ENCODE measurements at regions not wholly inside any gene's neighbourhood (a gene's known extent, or its start where the extent isn't known, plus 50 kb on each side); places are given as distances from the start of the nearest gene placed in this dataset.

- DNase-seq (ENCODE audit: low spot score) (no peak), FAIRE-seq (no peak)
Observed at GRCh38 chr2:152881527-152881926, 163.1 kb downstream of the ARL6IP6 start.

- no peak for DNase-seq (ENCODE audit: low spot score)
- no peak for FAIRE-seq
Observed at GRCh38 chr2:152879275-152879674, 160.9 kb downstream of the ARL6IP6 start.

DNA sequence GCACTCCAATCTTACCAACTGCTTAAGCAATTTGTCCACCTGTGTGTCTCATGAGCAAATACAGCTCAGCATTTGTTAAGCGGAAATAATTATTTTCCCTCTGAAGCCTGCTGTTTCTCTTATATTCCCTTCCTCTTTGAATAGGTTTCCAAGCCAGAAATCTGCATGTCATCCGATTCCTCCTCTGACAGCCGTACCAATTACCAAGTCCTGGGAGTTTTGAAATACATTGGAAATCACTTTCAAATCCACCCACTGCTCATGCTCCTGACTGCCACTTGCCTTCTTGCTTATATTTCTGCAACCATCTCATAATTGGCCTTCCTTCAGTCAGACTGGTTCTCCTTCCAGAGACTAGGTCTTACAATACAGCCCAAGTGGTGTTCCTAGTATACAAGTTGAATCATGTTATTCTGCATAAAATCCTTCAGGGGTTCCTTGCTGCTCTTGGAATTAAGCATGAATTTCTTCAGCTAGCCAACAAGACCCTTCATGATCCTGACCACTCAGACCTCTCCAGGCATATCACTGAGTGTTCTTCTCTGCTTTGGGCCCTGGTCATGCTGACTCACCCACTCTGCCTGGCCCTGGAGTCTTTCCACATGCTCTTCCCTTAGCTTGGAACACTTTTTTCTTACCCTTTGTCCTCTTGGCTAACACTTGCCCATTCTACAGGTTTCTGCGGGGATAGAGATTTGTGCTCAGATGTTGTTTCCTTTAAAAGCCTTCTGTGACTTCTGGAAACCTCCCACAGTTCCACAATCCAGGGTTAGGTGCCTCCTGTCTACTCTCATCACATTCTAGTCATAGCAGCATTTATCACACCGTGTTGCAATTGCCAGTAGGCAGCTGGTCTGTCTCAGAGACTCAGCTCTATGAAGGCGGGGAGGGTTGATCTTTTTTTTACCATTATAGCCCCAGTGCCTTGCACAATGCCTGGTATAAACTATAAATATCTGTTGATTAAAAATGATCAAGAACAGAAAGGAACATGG lies 157.6 kb downstream of the ARL6IP6 start:
- DNase-seq (ENCODE audit: low spot score) = no peak
- FAIRE-seq = no peak

DNA sequence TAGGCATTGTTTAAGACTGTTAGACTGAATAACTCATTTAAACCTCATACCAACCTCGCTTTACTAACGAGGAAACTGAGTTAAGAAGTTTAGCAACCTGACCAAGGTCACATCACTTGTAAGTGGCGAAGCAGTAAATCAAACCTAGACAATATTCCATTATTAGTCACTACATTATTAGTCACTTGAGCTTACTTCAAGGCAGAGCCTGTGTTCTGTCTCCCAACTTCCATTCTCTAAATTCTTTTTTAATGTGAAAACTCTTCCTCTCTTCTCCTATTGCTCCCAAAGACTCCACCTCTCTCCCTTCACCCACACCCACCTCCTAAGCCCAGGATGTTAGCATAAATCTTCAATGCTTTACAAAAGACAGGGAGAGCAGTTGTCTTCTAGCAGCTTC lies 156.5 kb downstream of the ARL6IP6 start:
- FAIRE-seq (no peak), DNase-seq (ENCODE audit: low spot score) (peak; percentile 13)

DNA sequence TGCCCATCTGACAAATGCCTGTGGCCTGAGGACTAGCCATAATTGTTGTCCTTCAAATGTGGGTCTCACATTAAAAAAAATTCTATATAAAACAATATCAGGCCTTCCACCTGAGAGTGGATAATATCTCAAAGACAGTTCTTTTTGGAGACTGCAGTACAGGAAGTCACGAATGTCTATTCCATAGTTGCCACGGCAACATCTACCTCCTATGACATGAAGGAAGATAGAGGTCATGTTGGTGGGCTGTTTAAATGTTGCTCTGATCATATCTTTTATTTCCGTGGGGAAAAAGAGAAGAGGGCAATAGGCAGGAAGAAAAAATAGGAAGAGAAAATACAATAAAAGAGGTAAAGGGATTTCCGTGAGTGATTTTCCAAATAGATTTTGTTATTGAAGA lies 151.8 kb downstream of the ARL6IP6 start:
- FAIRE-seq (no peak), DNase-seq (ENCODE audit: low spot score) (no peak)

DNA sequence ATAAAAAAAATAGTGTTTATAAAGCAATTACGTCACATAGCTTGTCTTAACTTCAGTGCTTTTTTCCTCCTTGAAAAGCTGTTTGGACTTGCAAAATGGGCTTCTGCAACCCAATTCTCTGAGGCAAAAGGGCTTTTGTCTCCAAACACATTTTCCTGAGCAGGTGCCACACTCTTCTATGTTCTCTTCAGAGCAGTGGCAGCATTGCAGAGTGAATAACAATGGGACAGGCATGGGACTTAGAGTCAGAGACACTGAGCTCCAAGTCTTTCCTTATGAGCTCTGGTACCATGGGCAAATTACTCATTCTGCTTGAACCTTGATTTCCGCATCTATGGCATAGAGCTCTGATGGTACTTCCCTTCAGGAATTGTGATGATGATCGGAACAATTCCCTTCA lies 149.0 kb downstream of the ARL6IP6 start:
- DNase-seq (ENCODE audit: low spot score) (no peak), FAIRE-seq (no peak)

- FAIRE-seq (no peak), DNase-seq (ENCODE audit: low spot score) (no peak)
Observed at GRCh38 chr2:152864601-152865149, 146.3 kb downstream of the ARL6IP6 start.

DNA sequence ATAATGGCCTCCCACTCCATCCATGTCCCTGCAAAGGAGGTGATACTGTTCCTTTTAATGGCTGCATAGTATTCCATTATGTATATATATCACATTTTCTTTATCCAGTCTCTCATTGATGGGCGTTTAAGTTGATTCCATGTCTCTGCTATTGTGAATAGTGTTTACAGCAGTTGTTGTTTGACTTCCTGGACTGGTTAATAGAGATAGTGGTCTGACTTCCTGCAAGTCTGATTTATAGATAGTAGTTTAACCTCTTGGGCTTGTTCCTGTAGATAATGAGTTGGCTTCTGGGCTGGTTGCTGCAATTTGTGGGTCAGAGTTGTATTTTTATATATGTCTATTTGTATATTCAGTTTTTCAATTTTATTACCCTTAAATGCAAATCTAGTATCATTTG lies 145.4 kb downstream of the ARL6IP6 start:
- FAIRE-seq = no peak
- DNase-seq (ENCODE audit: low spot score) = no peak

GRCh38 chr2:152861349-152861942 lies 143.0 kb downstream of the ARL6IP6 start:
- no peak for FAIRE-seq

DNA sequence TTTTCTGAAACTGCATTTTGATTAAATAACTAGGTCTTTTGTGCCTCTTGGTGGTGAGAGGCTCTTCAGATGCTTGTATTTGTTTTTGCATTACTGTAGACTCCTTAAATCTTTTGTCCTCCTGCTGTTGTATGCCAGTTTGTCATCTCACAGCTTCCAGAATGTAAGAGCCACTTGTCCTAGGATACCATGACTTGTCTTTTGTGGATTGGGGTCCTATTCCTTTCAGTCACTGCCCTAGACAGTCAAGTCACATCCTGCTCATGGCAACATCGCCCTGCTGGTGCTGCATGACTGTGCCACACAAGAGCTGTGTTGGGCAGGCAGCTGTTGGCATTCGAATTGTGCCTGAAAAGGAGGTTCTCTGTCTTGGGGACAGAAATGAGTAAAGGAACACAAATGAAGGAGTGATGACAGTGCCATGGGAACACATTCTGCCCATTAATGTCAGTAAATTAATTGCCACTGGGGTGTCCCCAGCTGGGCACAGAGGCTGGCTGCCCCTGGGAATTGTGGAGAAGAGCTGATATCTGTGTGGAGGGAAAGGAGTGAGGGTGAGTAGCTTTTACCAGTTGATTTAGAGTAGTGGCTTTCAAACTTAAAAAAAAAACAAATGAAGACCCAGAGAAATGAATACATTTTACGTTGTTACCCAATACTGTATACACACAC lies 140.3 kb downstream of the ARL6IP6 start:
- no peak for DNase-seq (ENCODE audit: low spot score)
- no peak for FAIRE-seq

More at GRCh38 chr2:152861349-152861942, 143.0 kb downstream of the ARL6IP6 start:
- peak; percentile 44 for DNase-seq (ENCODE audit: low spot score)

DNA sequence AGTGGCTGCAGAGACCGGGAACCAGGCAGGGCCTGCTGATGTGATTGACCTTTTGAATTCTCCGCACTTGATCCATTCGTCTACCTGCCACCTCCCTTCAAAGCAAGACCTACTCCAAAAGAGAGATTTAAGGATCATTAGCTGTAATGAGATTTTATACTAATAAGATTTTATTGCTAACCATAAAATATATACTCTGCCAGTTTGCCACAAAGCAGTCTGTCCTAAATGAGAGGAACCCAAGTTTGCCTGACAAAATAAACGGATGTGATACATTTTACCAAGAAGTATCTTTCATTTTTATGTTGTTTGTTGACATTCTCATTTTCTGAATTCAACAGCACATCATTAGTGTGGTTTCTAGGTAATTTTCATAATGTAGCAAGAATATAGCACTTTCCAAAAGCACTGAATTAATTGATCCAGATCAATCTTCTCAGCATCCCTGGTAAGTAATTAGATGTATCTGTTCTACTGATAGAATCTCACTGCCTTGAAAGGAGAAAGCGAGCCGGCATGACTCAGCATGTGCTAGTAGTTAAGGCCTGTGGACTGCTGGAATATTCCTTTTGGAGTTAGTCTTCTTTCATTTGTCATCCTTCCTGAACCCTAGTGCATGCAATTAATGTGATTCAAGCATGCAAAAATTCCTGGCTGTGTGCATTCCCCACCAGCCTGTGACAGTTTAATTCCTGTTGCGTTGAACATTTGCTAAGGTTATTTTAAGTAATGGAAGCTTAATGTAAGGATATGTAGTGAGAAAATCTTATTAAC lies 128.5 kb downstream of the ARL6IP6 start:
- FAIRE-seq (no peak), DNase-seq (ENCODE audit: low spot score) (no peak)

GRCh38 chr2:152835674-152836073 lies 117.3 kb downstream of the ARL6IP6 start:
- FAIRE-seq (no peak), DNase-seq (ENCODE audit: low spot score) (no peak)

- DNase-seq (ENCODE audit: low spot score) (no peak), FAIRE-seq (no peak)
Observed at GRCh38 chr2:152827944-152828343, 109.5 kb downstream of the ARL6IP6 start.

DNA sequence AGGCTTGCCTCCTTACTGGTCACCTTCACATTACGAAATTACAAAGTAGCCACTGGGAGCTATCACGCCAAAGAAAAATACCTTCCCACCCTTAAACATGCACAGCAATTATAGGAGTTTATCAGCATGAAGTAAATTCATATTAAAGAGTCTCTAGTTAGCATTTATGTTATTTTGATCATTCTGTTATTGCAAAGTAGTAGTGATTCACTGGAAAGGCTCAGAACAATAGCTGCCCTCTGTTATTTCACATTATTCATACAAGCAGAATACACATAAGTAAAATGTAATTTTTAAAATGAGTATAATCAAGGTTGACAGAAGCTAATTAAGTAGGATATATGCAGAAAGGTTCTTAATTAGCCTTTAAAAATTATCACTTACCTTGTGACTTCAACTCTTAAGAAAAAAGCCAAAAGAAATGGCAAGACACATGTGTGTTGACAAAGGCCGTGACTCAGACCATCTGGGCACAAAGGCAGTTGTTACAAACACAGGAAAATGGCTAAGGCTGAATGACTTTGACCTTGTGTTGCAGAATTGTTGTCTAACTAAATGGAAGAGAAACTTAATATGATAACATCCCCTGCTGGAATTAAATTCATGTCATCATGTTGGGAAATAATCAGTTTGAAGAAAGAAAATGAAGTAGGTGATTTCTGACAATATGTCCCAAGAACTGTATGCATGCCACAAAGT lies 108.3 kb downstream of the ARL6IP6 start:
- DNase-seq (ENCODE audit: low spot score) = peak; percentile 7

GRCh38 chr2:152825834-152826233 lies 107.4 kb downstream of the ARL6IP6 start:
- DNase-seq (ENCODE audit: low spot score) (no peak), FAIRE-seq (no peak)

More for the DNA sequence above, 108.3 kb downstream of the ARL6IP6 start:
- FAIRE-seq = no peak

GRCh38 chr2:152823905-152824304 lies 105.5 kb downstream of the ARL6IP6 start:
- no peak for FAIRE-seq
- DNase-seq (ENCODE audit: low spot score) = no peak

DNA sequence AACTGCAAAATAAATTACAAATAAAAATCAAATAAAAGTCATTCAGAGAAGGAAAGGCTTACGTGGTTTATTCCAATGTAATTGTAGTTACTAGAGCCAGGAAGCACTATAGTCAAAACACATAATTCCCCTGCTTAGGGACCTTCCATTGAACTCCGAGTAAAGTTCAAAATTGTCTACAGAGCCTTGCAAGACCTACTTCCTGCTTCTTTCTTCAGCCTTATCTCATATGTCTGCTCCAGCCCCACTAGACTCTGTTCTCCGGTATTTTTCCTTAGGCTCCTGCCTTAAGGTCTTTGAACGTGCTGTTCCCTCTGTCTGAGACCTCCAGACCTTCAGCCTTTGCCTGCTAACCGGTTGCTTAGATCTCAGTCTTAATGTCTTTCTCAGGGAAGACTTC lies 104.3 kb downstream of the ARL6IP6 start:
- DNase-seq (ENCODE audit: low spot score) (no peak), FAIRE-seq (no peak)

DNA sequence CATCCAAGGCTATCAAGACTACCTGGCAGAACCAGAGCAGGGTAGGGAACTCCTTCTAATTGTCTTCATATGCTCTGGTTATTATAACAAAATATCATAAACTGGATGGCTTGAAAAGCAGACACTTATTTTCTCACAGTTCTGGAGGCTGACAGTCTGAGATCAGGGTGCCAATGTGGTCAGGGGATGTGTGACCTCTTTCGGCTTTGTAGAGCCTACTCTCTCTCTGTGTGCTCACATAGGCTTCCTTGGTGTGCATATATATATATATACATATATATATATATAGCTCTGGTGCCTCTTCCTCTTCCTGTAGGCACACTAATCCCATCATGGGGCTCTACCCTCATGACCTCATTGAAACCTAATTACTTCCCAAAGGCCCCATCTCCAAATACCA lies 101.6 kb downstream of the ARL6IP6 start:
- no peak for FAIRE-seq

GRCh38 chr2:152815634-152816257 lies 97.3 kb downstream of the ARL6IP6 start:
- DNase-seq (ENCODE audit: low spot score) = no peak
- FAIRE-seq = no peak

More for the DNA sequence above, 101.6 kb downstream of the ARL6IP6 start:
- no peak for DNase-seq (ENCODE audit: low spot score)

DNA sequence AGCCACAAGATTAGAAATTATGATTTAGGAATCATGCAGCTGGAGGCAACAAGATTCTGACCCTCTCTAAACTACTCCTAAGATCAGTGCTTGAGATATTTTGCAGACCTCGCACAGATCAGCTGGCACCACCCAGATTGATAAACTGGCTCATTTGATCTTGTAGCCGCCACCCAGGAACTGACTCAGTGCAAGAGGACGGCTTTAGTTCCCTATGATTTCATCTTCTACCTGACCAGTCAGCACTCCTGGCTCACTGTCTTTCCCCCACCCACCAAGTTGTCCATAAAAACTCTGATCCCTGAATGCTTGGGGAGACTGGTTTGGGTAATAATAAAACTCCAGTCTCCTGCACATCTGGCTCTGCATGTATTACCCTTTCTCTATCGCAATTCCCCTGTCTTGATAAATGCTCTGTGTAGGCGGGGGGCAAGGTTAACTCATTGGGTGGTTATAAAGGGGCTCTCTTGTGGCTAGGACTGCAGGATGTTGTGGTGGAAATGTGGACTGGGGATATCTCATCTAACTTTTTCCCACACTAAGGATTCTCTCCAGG lies 96.1 kb downstream of the ARL6IP6 start:
- FAIRE-seq (no peak), DNase-seq (ENCODE audit: low spot score) (no peak)
